ENCODE measurements at regions not wholly inside any gene's neighbourhood (a gene's known extent, or its start where the extent isn't known, plus 50 kb on each side); places are given as distances from the start of the nearest gene placed in this dataset.

- no peak for TF ChIP-seq EZH2 (IDR thresholded peaks at IDR 0.05; ENCODE audit: low read depth)
- TF ChIP-seq, protein P1, sequence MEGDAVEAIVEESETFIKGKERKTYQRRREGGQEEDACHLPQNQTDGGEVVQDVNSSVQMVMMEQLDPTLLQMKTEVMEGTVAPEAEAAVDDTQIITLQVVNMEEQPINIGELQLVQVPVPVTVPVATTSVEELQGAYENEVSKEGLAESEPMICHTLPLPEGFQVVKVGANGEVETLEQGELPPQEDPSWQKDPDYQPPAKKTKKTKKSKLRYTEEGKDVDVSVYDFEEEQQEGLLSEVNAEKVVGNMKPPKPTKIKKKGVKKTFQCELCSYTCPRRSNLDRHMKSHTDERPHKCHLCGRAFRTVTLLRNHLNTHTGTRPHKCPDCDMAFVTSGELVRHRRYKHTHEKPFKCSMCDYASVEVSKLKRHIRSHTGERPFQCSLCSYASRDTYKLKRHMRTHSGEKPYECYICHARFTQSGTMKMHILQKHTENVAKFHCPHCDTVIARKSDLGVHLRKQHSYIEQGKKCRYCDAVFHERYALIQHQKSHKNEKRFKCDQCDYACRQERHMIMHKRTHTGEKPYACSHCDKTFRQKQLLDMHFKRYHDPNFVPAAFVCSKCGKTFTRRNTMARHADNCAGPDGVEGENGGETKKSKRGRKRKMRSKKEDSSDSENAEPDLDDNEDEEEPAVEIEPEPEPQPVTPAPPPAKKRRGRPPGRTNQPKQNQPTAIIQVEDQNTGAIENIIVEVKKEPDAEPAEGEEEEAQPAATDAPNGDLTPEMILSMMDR (conservative IDR thresholded peaks at IDR 0.05), result no peak
Observed at GRCh38 chr17:77419095-77419494, 278.3 kb downstream of the SEC14L1 start.
